ENCODE measurements at regions not wholly inside any gene's neighbourhood (a gene's known extent, or its start where the extent isn't known, plus 50 kb on each side); places are given as distances from the start of the nearest gene placed in this dataset.

DNA sequence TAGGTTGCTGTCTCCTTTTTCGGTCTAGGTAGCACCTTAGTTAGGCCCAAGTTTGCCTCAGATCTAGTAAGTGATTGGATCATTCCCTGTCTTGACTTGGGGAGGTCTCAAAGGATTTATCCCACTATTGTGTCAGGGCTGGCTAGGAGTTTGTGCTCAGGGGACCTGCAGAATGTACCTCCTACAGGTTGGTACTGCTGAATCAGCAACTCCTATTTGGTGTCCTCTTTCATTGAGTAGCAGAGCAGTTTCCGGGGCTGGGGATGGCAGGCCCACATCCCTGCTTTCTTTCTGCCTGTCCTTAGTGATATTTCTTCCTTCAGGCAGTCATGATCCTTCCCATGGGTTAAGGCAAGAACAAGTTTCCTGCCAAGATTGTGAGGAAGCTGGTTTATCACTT is 192.9 kb upstream of the CCNH start:
- TF ChIP-seq POLR2A (IDR thresholded peaks at IDR 0.05), result no peak
- TF ChIP-seq, protein P1, sequence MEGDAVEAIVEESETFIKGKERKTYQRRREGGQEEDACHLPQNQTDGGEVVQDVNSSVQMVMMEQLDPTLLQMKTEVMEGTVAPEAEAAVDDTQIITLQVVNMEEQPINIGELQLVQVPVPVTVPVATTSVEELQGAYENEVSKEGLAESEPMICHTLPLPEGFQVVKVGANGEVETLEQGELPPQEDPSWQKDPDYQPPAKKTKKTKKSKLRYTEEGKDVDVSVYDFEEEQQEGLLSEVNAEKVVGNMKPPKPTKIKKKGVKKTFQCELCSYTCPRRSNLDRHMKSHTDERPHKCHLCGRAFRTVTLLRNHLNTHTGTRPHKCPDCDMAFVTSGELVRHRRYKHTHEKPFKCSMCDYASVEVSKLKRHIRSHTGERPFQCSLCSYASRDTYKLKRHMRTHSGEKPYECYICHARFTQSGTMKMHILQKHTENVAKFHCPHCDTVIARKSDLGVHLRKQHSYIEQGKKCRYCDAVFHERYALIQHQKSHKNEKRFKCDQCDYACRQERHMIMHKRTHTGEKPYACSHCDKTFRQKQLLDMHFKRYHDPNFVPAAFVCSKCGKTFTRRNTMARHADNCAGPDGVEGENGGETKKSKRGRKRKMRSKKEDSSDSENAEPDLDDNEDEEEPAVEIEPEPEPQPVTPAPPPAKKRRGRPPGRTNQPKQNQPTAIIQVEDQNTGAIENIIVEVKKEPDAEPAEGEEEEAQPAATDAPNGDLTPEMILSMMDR (IDR thresholded peaks at IDR 0.05), result no peak

Data from tibial nerve (tissue), 3 donors.